Retinal pigment epithelial cell (primary cell): ENCODE measurements at regions not wholly inside any gene's neighbourhood (a gene's known extent, or its start where the extent isn't known, plus 50 kb on each side); places are given as distances from the start of the nearest gene placed in this dataset.
"Not testable (repeated sequence)": the region's sequence is repeated elsewhere in the genome, so short reads cannot be mapped to it uniquely, and the experiment has no call there.

Source experiments
- DNase-seq: peaks from one replicate; pipeline ENCODE4 v3.0.0-alpha.2; 2010; ENCODE audit warnings: low read depth
- H3K4me3 ChIP-seq: 2 replicates; pipeline ENCODE4 v1.5.1; 2011; ENCODE audit warnings: mild to moderate bottlenecking, low read length, control low read depth, moderate library complexity
- TF ChIP-seq, protein P1 (sequence below): conservative IDR thresholded peaks from 2 replicates; pipeline ENCODE4 v1.5.1; 2011; ENCODE audit warnings: low read depth, low read length, control low read depth, inconsistent platforms

GRCh38 chr6:82118150-82118562 lies 129.4 kb downstream of the IBTK start:
- no peak overlapping the region for H3K4me3 ChIP-seq
- TF ChIP-seq, protein P1, sequence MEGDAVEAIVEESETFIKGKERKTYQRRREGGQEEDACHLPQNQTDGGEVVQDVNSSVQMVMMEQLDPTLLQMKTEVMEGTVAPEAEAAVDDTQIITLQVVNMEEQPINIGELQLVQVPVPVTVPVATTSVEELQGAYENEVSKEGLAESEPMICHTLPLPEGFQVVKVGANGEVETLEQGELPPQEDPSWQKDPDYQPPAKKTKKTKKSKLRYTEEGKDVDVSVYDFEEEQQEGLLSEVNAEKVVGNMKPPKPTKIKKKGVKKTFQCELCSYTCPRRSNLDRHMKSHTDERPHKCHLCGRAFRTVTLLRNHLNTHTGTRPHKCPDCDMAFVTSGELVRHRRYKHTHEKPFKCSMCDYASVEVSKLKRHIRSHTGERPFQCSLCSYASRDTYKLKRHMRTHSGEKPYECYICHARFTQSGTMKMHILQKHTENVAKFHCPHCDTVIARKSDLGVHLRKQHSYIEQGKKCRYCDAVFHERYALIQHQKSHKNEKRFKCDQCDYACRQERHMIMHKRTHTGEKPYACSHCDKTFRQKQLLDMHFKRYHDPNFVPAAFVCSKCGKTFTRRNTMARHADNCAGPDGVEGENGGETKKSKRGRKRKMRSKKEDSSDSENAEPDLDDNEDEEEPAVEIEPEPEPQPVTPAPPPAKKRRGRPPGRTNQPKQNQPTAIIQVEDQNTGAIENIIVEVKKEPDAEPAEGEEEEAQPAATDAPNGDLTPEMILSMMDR, result no peak
- no peak for DNase-seq

DNA sequence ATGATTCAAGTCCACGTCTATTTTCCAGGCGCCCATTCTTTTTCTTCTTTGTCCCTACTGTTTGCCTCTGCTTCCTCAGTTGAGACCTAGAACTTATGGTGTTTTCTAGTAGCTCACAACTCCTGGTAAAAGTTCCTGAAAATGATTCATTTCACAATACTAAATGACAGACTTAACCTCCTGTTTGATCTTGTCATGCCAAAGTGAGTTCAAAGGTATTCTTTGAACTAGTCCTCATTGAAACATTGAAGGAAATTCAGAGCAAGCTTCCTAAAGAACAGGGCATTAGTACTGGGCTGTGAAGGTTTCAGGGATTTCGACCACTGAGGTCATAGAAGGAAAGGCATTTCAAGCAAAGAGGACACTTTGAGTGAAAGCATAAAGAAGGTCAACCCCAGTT lies 132.8 kb downstream of the IBTK start:
- DNase-seq, result no peak
- TF ChIP-seq, protein P1, result no peak
- no peak overlapping the region for H3K4me3 ChIP-seq

GRCh38 chr6:82113231-82113630 lies 134.3 kb downstream of the IBTK start:
- no peak overlapping the region for H3K4me3 ChIP-seq
- DNase-seq, result no peak
- TF ChIP-seq, protein P1, result no peak

DNA sequence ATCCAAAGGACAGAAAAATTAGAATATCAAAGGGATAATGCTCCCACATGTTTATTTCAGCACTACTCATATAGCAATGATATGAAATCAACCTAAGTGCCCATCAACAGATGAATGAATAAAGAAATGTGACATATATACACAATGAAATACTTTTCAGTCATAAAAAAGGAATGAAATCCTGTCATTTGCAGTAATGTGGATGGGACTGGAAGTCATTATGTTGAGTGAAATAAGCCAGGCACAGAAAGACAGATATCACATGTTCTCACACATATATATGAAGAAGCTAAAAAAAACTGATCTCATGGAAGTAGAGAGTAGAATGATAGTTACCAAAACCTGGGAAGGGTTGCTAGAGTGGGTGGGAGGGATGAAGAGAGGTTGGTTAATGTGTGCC lies 135.7 kb downstream of the IBTK start:
- TF ChIP-seq, protein P1, result no peak

GRCh38 chr6:82111114-82111513 lies 136.4 kb downstream of the IBTK start:
- no peak for DNase-seq
- TF ChIP-seq, protein P1, result no peak
- H3K4me3 ChIP-seq, result no peak overlapping the region

More for the DNA sequence above, 135.7 kb downstream of the IBTK start:
- DNase-seq, result no peak
- no peak overlapping the region for H3K4me3 ChIP-seq

DNA sequence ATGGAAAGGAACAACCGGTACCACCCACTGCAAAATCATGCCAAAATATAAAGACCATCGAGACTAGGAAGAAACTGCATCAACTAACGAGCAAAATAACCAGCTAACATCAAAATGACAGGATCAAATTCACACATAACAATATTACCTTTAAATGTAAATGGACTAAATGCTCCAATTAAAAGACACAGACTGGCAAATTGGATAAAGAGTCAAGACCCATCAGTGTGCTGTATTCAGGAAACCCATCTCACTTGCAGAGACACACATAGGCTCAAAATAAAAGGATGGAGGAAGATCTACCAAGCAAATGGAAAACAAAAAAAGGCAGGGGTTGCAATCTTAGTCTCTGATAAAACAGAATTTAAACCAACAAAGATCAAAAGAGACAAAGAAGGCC lies 144.4 kb downstream of the IBTK start:
- not testable (repeated sequence) for H3K4me3 ChIP-seq, DNase-seq

- not testable (repeated sequence) for DNase-seq, H3K4me3 ChIP-seq
These were observed 146.0 kb downstream of the IBTK start for GRCh38 chr6:82101374-82102114.

- not testable (repeated sequence) for H3K4me3 ChIP-seq, DNase-seq
These were observed 146.8 kb downstream of the IBTK start for GRCh38 chr6:82100763-82101162.

DNA sequence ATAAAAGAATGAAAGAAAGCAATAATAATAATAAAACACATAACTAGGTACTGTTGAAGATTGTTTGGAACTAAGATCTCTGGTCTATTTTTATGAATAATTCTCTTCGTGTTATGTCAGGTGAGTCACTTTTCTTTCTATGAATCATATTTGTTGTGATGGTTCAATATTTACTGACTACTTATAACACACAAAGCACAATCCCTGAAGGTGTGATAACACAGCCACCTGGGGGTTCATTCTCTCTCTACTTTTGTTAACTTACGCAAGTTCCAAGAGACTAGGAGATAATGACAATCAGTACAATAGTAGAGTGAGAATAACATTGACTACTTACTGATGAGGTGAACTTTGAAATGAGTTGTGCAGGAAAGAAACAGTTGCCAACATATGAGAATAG lies 149.9 kb downstream of the IBTK start:
- H3K4me3 ChIP-seq, result no peak overlapping the region
- no peak for DNase-seq
- TF ChIP-seq, protein P1, result no peak
